ENCODE measurements at regions not wholly inside any gene's neighbourhood (a gene's known extent, or its start where the extent isn't known, plus 50 kb on each side); places are given as distances from the start of the nearest gene placed in this dataset.
"Not testable (repeated sequence)": the region's sequence is repeated elsewhere in the genome, so short reads cannot be mapped to it uniquely, and the experiment has no call there.

DNA sequence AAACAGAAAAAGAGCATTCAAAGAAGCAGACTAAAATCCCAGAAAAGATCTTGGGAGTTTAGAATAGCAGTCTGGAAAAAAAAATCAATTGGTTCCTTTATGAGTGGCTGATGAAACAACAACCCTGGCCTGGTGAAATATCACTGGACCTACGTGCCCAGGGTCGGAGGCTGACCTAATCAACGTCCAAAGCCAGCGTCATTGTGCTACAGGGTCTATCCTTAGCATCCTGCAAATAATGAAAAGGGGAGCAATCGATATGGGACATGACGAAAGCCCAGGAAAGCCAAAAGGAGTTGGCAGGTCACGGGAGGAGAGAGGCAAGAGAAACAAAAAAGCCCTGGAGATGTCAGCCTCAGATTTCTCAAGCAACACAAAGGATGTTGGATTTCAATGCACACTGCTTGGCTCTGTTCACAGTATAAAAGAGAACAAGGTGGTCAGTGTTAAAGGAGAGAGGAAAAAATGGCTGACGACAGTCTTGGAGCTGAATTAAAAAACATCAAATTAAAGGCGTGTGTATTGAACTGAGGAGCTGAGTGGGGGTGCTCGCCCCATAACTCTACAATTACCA lies 148.8 kb downstream of the BLID start:
- Histone ChIP-seq H3K27me3 (ENCODE audit: control insufficient read depth, insufficient read depth, low read length) (no peaks in the 10 kb centered on the region), H3K4me3 (ENCODE audit: low read depth, low read length) (no peak overlapping the region), H3K36me3 (ENCODE audit: control insufficient read depth, insufficient read depth, low read length) (no peaks in the 10 kb centered on the region)
- ChIA-PET CTCF (no interaction called here), POLR2A (no interaction called here)
- TF ChIP-seq, protein P1, sequence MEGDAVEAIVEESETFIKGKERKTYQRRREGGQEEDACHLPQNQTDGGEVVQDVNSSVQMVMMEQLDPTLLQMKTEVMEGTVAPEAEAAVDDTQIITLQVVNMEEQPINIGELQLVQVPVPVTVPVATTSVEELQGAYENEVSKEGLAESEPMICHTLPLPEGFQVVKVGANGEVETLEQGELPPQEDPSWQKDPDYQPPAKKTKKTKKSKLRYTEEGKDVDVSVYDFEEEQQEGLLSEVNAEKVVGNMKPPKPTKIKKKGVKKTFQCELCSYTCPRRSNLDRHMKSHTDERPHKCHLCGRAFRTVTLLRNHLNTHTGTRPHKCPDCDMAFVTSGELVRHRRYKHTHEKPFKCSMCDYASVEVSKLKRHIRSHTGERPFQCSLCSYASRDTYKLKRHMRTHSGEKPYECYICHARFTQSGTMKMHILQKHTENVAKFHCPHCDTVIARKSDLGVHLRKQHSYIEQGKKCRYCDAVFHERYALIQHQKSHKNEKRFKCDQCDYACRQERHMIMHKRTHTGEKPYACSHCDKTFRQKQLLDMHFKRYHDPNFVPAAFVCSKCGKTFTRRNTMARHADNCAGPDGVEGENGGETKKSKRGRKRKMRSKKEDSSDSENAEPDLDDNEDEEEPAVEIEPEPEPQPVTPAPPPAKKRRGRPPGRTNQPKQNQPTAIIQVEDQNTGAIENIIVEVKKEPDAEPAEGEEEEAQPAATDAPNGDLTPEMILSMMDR (IDR thresholded peaks at IDR 0.05; ENCODE audit: insufficient read depth, low read depth, low read length): no peak
- DNase-seq (ENCODE audit: low read depth): no peak

- Histone ChIP-seq H3K36me3 (ENCODE audit: control insufficient read depth, insufficient read depth, low read length) (no peaks in the 10 kb centered on the region), H3K4me3 (ENCODE audit: low read depth, low read length) (no peak overlapping the region), H3K27me3 (ENCODE audit: control insufficient read depth, insufficient read depth, low read length) (no peaks in the 10 kb centered on the region)
- ChIA-PET POLR2A (no interaction called here), CTCF (interaction anchor here (1.0 kb wide), 1 partner anchor 42 kb away, joined by 3 read pairs; no protein-coding TSS in a partner anchor)
- TF ChIP-seq, protein P1 (IDR thresholded peaks at IDR 0.05; ENCODE audit: insufficient read depth, low read depth, low read length): no peak
- DNase-seq (ENCODE audit: low read depth): no peak
Observed at GRCh38 chr11:121965330-121965729, 150.7 kb downstream of the BLID start.

DNA sequence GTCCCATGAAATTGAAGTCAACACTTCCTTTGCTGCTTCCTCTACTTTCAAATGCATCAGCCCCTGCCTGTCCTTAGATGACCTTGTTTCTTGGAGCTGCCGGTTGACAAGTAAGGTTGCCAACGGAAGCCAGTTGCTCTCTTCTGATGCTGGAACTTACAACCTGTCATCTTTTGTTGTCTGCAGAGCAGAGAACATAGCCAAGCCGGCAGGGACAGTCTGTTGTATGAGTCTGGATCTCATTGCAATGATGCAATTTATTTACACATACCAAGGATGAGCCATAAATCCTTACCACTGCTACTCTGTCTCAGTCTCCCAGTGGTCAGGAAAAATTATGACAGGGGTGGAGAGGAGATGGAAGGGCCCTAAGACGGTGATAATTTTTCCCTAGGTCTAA lies 151.4 kb downstream of the BLID start:
- ChIA-PET POLR2A (no interaction called here), CTCF (no interaction called here)
- Histone ChIP-seq H3K36me3 (ENCODE audit: control insufficient read depth, insufficient read depth, low read length) (no peaks in the 10 kb centered on the region), H3K27me3 (ENCODE audit: control insufficient read depth, insufficient read depth, low read length) (no peaks in the 10 kb centered on the region), H3K4me3 (ENCODE audit: low read depth, low read length) (no peak overlapping the region)
- DNase-seq (ENCODE audit: low read depth): peak; percentile 23
- TF ChIP-seq, protein P1 (IDR thresholded peaks at IDR 0.05; ENCODE audit: insufficient read depth, low read depth, low read length): peak; percentile 19; the same call in 1 of the 2 replicates

GRCh38 chr11:121963846-121964245 lies 152.2 kb downstream of the BLID start:
- POLR2A ChIA-PET: interaction anchor here (0.6 kb wide), 1 partner anchor 178 kb away, joined by 17 read pairs; no protein-coding TSS in a partner anchor
- H3K4me3 ChIP-seq (ENCODE audit: low read depth, low read length); H3K36me3 ChIP-seq (ENCODE audit: control insufficient read depth, insufficient read depth, low read length); DNase-seq (ENCODE audit: low read depth); H3K27me3 ChIP-seq (ENCODE audit: control insufficient read depth, insufficient read depth, low read length): not testable (repeated sequence)
- CTCF ChIA-PET: interaction anchor here (0.6 kb wide), 1 partner anchor 80 kb away, joined by 3 read pairs; no protein-coding TSS in a partner anchor

DNA sequence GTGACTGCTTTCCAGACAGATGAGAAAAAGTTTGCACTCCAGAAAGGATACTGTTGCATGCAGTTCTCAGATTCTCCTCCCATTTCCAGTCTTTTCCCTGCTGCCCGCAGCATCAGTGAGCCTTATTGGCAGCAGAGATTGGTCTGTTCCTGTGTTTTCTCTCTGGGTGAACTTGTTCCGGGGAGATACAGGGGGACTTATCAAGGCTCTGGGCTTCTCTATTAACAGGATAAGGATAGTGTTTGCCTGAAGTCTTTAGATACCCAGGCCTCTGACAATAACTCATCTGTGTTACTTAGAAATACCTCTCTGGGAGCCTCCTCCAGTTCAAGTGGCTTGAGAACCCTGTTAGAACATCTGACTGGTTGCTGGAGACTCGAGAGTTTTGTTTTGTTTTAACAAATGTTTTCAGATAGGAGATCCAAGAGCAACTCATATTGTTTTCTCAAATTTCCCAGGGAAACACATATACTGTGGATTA lies 154.7 kb downstream of the BLID start:
- DNase-seq (ENCODE audit: low read depth): no peak
- no peak overlapping the region for H3K4me3 ChIP-seq (ENCODE audit: low read depth, low read length)
- TF ChIP-seq, protein P1 (IDR thresholded peaks at IDR 0.05; ENCODE audit: insufficient read depth, low read depth, low read length): no peak
- CTCF ChIA-PET: no interaction called here
- POLR2A ChIA-PET: no interaction called here
- H3K36me3 ChIP-seq (ENCODE audit: control insufficient read depth, insufficient read depth, low read length): no peaks in the 10 kb centered on the region
- H3K27me3 ChIP-seq (ENCODE audit: control insufficient read depth, insufficient read depth, low read length): no peaks in the 10 kb centered on the region

DNA sequence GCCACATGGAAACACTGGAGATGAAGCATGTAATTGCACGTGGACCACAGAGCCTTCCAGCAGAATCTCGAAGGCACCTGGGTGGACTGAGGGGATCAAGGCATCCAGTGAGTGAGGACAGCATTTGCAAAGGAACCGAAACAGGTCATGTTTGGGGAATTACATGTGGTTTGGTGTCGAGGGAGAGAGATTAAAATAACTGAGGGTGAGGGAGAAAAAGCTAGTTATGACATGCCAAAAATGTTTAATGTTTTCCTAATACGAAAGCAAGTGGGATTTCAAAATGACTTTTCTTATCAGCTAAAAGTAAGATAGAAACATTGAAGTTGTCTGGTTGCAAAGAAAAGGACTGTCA lies 157.1 kb downstream of the BLID start:
- TF ChIP-seq, protein P1 (IDR thresholded peaks at IDR 0.05; ENCODE audit: insufficient read depth, low read depth, low read length): no peak
- no peak for DNase-seq (ENCODE audit: low read depth)
- POLR2A ChIA-PET: no interaction called here
- H3K27me3 ChIP-seq (ENCODE audit: control insufficient read depth, insufficient read depth, low read length): no peaks in the 10 kb centered on the region
- CTCF ChIA-PET: interaction anchor here (1.5 kb wide), 1 partner anchor 10 kb away, joined by 3 read pairs; no protein-coding TSS in a partner anchor
- H3K4me3 ChIP-seq (ENCODE audit: low read depth, low read length): no peak overlapping the region
- H3K36me3 ChIP-seq (ENCODE audit: control insufficient read depth, insufficient read depth, low read length): no peaks in the 10 kb centered on the region
